Esophagus squamous epithelium (tissue), 4 donors: ENCODE measurements at regions not wholly inside any gene's neighbourhood (a gene's known extent, or its start where the extent isn't known, plus 50 kb on each side); places are given as distances from the start of the nearest gene placed in this dataset.

Source experiments
- CTCF ChIP-seq, 6 experiments: fragments of 450-650 bp in 4 of 6; fragments of 200-600 bp in 2 of 6; sonication (generic) in 2 of 6; IDR thresholded peaks; one replicate each; pipeline ENCODE4 v1.5.1; 2016 to 2019; ENCODE audit warnings: antibody characterized with exemption in 6 of 6, mild to moderate bottlenecking in 4 of 6, moderate library complexity in 4 of 6
- POLR2A ChIP-seq, 4 donors: fragments of 450-650 bp; IDR thresholded peaks; one replicate each; pipeline ENCODE4 v1.6.1; 2017; ENCODE audit warnings: antibody characterized with exemption in 4 of 4, mild to moderate bottlenecking in 4 of 4, moderate library complexity in 3 of 4

- TF ChIP-seq POLR2A (IDR thresholded peaks at IDR 0.05) (no peak), CTCF (IDR thresholded peaks at IDR 0.05) (no peak)
These were observed 96.1 kb downstream of the IER5 start for GRCh38 chr1:181184621-181185020.
